Right lobe of liver (tissue), 4 donors: ENCODE measurements at regions not wholly inside any gene's neighbourhood (a gene's known extent, or its start where the extent isn't known, plus 50 kb on each side); places are given as distances from the start of the nearest gene placed in this dataset.

Experiments
- CTCF ChIP-seq, 4 donors: fragments of 200-600 bp in 3 of 4; fragments of 450-650 bp in 1 of 4; IDR thresholded peaks; one replicate each; pipeline versions ENCODE4 v1.5.1 to v1.8.0; 2016 to 2022; ENCODE audit warnings: antibody characterized with exemption in 4 of 4, mild to moderate bottlenecking in 2 of 4
- POLR2A ChIP-seq: fragments of 450-650 bp; IDR thresholded peaks from one replicate; pipeline ENCODE4 v1.6.1; 2017; ENCODE audit warnings: antibody characterized with exemption, mild to moderate bottlenecking
- donor health status: DM: no; HTN: no; CAD: no.
- donor health status: DM: no; HTN: no; CAD: no.
- donor health status: DM: no; HTN: yes; CAD: no.

- TF ChIP-seq CTCF (IDR thresholded peaks at IDR 0.05) (no peak), POLR2A (no peak)
Observed at GRCh38 chr12:31828071-31828470, 99.2 kb upstream of the AMN1 start.
